ENCODE measurements at regions not wholly inside any gene's neighbourhood (a gene's known extent, or its start where the extent isn't known, plus 50 kb on each side); places are given as distances from the start of the nearest gene placed in this dataset.

DNA sequence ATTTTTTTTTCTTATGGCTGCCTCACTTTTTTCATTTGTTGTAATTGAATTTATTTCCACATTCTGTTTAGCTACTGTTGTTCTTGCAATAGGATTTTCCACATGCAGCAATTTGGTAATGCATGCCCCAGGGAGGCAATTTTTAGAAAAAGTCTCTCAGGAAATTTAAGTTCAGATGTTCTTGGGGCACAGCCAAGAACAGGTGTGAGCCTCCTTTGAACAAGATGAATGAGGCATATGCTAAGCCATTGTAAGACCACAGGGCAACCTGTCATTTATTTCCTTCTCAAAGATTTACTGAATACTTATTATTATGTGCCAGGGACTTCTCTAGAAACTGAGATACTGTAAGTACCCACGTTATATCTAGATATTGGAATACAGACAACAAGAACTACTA, 549.5 kb downstream of the DIPK2A start:
- DNase-seq: no peak
- intact Hi-C loops (cut with DNase I; ENCODE audit: low total_unique reads): no loop called here
- Histone ChIP-seq H3K4me1 (no peaks in the 10 kb centered on the region), H3K4me3 (no peak overlapping the region), H3K36me3 (ENCODE audit: low read depth, missing control alignments) (no peaks in the 10 kb centered on the region), H3K27ac (no peak overlapping the region), H3K27me3 (no peaks in the 10 kb centered on the region), H3K9me3 (no peaks in the 10 kb centered on the region)
- TF ChIP-seq, protein P1, sequence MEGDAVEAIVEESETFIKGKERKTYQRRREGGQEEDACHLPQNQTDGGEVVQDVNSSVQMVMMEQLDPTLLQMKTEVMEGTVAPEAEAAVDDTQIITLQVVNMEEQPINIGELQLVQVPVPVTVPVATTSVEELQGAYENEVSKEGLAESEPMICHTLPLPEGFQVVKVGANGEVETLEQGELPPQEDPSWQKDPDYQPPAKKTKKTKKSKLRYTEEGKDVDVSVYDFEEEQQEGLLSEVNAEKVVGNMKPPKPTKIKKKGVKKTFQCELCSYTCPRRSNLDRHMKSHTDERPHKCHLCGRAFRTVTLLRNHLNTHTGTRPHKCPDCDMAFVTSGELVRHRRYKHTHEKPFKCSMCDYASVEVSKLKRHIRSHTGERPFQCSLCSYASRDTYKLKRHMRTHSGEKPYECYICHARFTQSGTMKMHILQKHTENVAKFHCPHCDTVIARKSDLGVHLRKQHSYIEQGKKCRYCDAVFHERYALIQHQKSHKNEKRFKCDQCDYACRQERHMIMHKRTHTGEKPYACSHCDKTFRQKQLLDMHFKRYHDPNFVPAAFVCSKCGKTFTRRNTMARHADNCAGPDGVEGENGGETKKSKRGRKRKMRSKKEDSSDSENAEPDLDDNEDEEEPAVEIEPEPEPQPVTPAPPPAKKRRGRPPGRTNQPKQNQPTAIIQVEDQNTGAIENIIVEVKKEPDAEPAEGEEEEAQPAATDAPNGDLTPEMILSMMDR (IDR thresholded peaks at IDR 0.05): no peak
- TF ChIP-seq POLR2A (IDR thresholded peaks at IDR 0.05): no peak
- 70 to 71% methylated on average over 1 of the region's 1 CpG for WGBS, 2 donors

DNA sequence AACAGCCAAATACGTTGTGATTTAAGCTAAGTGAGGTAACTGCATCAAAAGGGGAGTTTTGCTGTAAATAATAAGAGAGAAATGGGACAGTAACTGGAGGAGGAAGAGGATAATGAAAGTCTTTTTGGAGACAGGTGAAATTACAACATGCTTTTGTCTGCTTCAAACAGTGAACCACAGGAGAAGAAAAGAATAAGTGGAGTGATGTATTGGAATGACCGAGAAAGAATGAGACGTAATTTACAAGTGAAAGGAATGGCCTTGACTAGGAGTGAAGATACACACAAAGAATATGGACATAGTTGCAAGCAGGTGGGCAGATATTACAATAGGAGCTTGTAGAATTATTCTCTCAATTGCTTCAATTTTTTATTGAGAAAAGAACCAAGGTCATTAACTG, 550.8 kb downstream of the DIPK2A start:
- intact Hi-C loops (cut with DNase I; ENCODE audit: low total_unique reads): no loop called here
- no peak overlapping the region for H3K4me3 ChIP-seq
- no peaks in the 10 kb centered on the region for H3K4me1 ChIP-seq
- TF ChIP-seq POLR2A (IDR thresholded peaks at IDR 0.05): no peak
- TF ChIP-seq, protein P1 (IDR thresholded peaks at IDR 0.05): no peak
- H3K27me3 ChIP-seq: no peaks in the 10 kb centered on the region
- WGBS, 2 donors: 65 to 72% methylated on average over 3 of the region's 3 CpGs
- no peak overlapping the region for H3K27ac ChIP-seq
- no peak for DNase-seq
- no peaks in the 10 kb centered on the region for H3K9me3 ChIP-seq
- H3K36me3 ChIP-seq (ENCODE audit: low read depth, missing control alignments): no peaks in the 10 kb centered on the region

GRCh38 chr3:144523396-144523795, 551.8 kb downstream of the DIPK2A start:
- Histone ChIP-seq H3K36me3 (ENCODE audit: low read depth, missing control alignments) (no peaks in the 10 kb centered on the region), H3K27me3 (no peaks in the 10 kb centered on the region), H3K27ac (no peak overlapping the region), H3K9me3 (no peaks in the 10 kb centered on the region), H3K4me1 (no peaks in the 10 kb centered on the region), H3K4me3 (no peak overlapping the region)
- TF ChIP-seq, protein P1 (IDR thresholded peaks at IDR 0.05): no peak
- TF ChIP-seq POLR2A (IDR thresholded peaks at IDR 0.05): no peak
- no peak for DNase-seq
- intact Hi-C loops (cut with DNase I; ENCODE audit: low total_unique reads): no loop called here
- 80 to 87% methylated on average over 2 of the region's 2 CpGs for WGBS, 2 donors

DNA sequence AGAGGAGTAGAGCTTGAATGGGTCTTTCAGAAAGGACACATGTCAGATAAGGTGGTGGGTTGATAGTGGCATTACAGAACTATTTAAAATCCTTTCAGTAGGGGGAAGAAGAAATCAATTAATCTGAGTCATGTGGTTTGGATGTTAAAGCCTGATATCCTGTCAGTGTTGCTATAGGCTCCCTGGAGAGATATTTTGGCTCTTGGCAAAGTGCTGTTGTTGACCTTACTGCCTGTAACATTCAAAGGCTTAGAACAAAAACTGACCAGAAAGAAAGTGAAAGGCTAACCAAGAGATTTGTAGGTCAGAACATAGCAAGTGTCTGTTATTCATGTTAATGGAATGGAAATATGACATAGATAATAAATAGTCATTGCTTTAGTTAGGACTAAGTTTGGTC, 552.9 kb downstream of the DIPK2A start:
- no peak for TF ChIP-seq POLR2A (IDR thresholded peaks at IDR 0.05)
- TF ChIP-seq, protein P1 (IDR thresholded peaks at IDR 0.05): no peak
- H3K36me3 ChIP-seq (ENCODE audit: low read depth, missing control alignments): no peaks in the 10 kb centered on the region
- H3K9me3 ChIP-seq: no peaks in the 10 kb centered on the region
- no peak for DNase-seq
- no peak overlapping the region for H3K27ac ChIP-seq
- no peak overlapping the region for H3K4me3 ChIP-seq
- intact Hi-C loops (cut with DNase I; ENCODE audit: low total_unique reads): no loop called here
- H3K27me3 ChIP-seq: no peaks in the 10 kb centered on the region
- H3K4me1 ChIP-seq: no peaks in the 10 kb centered on the region

GRCh38 chr3:144529566-144529965, 557.9 kb downstream of the DIPK2A start:
- TF ChIP-seq, protein P1 (IDR thresholded peaks at IDR 0.05): no peak
- TF ChIP-seq POLR2A (IDR thresholded peaks at IDR 0.05): no peak
- 67 to 75% methylated on average over 1 of the region's 1 CpG for WGBS, 2 donors
- H3K9me3 ChIP-seq: no peaks in the 10 kb centered on the region
- no peaks in the 10 kb centered on the region for H3K36me3 ChIP-seq (ENCODE audit: low read depth, missing control alignments)
- H3K4me1 ChIP-seq: no peaks in the 10 kb centered on the region
- no peak for DNase-seq
- no peak overlapping the region for H3K4me3 ChIP-seq
- no peak overlapping the region for H3K27ac ChIP-seq
- no peaks in the 10 kb centered on the region for H3K27me3 ChIP-seq
- intact Hi-C loops (cut with DNase I; ENCODE audit: low total_unique reads): no loop called here
